Heart right ventricle (tissue), 16 donors: ENCODE measurements at regions not wholly inside any gene's neighbourhood (a gene's known extent, or its start where the extent isn't known, plus 50 kb on each side); places are given as distances from the start of the nearest gene placed in this dataset.

ENCODE experiments used
- ATAC-seq, 8 donors: fragments of 200-7000 bp; cut with Tn5 transposase; one replicate each; pipeline ENCODE4 v1.9.1; 2020; ENCODE audit warnings: mild to moderate bottlenecking in 8 of 8, moderate library complexity in 8 of 8, moderate number of reproducible peaks in 1 of 8
- DNase-seq, 2 donors: peaks; one replicate each; pipeline ENCODE4 v3.0.0-alpha.2; 2020
- H3K27ac ChIP-seq, 10 donors: fragments of 200-600 bp; sonication (generic) in 2 of 10; one replicate each; pipeline versions ENCODE4 v1.5.0 to v1.8.0; 2020 to 2022; ENCODE audit warnings: mild to moderate bottlenecking in 3 of 10
- H3K27me3 ChIP-seq, 7 donors: fragments of 200-600 bp; one replicate each; pipeline ENCODE4 v1.8.0; 2021 to 2022; ENCODE audit warnings: mild to moderate bottlenecking in 2 of 7
- H3K36me3 ChIP-seq, 9 donors: fragments of 200-600 bp; sonication (generic) in 1 of 9; one replicate each; pipeline versions ENCODE4 v1.5.0 to v1.8.0; 2020 to 2022; ENCODE audit warnings: mild to moderate bottlenecking in 2 of 9
- H3K4me1 ChIP-seq, 9 donors: fragments of 200-600 bp; sonication (generic) in 1 of 9; one replicate each; pipeline versions ENCODE4 v1.5.0 to v1.8.0; 2020 to 2022; ENCODE audit warnings: mild to moderate bottlenecking in 4 of 9
- H3K4me3 ChIP-seq, 10 donors: fragments of 200-600 bp; sonication (generic) in 2 of 10; one replicate each; pipeline versions ENCODE4 v1.5.0 to v1.8.0; 2020 to 2022; ENCODE audit warnings: mild to moderate bottlenecking in 7 of 10, moderate library complexity in 2 of 10
- H3K9me3 ChIP-seq, 11 donors: fragments of 200-600 bp in 10 of 11; sonication (generic) in 2 of 11; one replicate each; pipeline versions ENCODE4 v1.5.0 to v1.8.0; 2013 to 2022; ENCODE audit warnings: mild to moderate bottlenecking in 2 of 11, control low read depth in 1 of 11, moderate library complexity in 1 of 11
- CTCF ChIP-seq, 9 donors: fragments of 200-600 bp; sonication (generic) in 2 of 9; IDR thresholded peaks; one replicate each; pipeline versions ENCODE4 v1.5.0 to v1.8.0; 2021 to 2022; ENCODE audit warnings: antibody characterized with exemption in 9 of 9, mild to moderate bottlenecking in 5 of 9, moderate library complexity in 1 of 9
- WGBS, 2 donors: extraction: QIAGEN DNeasy Blood & Tissue Kit; methylation state at CpG; one replicate each; pipeline ENCODE4 v1.1.7; 2013; ENCODE audit warnings: inconsistent platforms in 1 of 2; 5-methylcytosine and 5-hydroxymethylcytosine counted together
- intact Hi-C, 10 donors: fragments of 100-400 bp; cut with DNase I; formaldehyde crosslinking; loops; one replicate each; pipeline versions ENCODE4 v1.11.1 to v1.14.2; 2022
- donor health status: Arrhythmogenic right ventricular cardiomyopathy.
- donor health status: ischemic (EF 13 %, LVEDD 7.1; RV severe dilation, severe dysfunction).
- donor health status: healthy with polysubstance abuse.
- donor health status: DM: no; HTN: yes; CAD: no.
- donor health status: DM: no; HTN: no; CAD: no.
- donor health status: ischemic (EF 25% LVEDD 6.9; RV normal size, moderate dysfunction).
- donor health status: ischemic (EF 25% LVEDD 5.7; RV mildly dilated, moderate dysfunction).
- donor health status: healthy.
- donor health status: DM: yes; HTN: yes; CAD: no.
- donor health status: Ischemic cardiomyopathy.
- donor health status: ischemic (EF 35%, LVEDD 5.7; RV mildly dilated, moderate dysfunction).
- donor health status: nonischemic (EF 11% LVEDD 7.7; RV severe dilation, severe dysfunction).
- donor health status: DM: yes; HTN: yes; CAD: no.
- donor health status: PGD.
- donor health status: ischemic (EF 29% LVEDD 5.4; RV normal size, mild dysfunction).
- donor health status: nonischemic (EF 23%, LVEDD 6.1; RV moderate dilation, normal function).

DNA sequence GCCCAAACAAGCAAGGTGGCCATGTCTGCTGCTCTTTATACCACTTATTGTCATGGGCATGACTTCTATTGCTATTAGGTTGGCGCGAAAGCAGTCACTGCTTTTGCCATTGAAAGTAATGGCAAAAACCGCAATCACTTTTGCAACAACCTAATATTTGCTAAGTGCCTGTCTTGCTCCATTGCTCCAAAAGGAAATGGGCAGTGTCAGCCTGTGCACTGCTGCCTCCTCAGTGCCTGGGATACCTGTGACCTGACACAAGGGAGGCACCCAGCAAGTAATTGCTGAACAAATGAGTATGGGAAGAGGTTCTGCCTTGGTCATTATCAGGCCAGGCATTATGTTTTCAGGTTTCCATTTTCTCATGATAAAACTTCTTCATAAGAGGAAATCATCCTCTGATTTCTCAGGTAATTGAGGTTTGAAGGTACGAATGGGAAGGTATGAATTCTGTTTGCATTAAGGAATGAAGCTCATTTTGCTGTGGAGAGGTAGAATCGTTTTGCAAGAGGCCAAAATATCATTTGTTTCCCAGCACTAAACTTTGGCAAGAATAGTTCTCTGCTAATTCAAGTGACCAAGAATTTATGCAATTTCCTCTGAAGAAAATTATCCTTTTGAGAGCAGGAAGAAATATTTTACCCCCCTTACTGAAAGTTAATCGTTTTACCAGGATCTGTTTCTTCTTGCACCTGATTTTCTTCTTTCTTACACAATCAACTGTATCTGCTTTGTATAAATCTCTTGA is 128.4 kb upstream of the SPRY2 start:
- DNase-seq: no peak
- Histone ChIP-seq H3K4me1 (peaks cover 0 to 40% (median 33%) of the 10 kb centered on the region in 9 donors), H3K27ac (peak overlapping the region; percentile 67 to 90 (median 83)), H3K27me3 (no peaks in the 10 kb centered on the region), H3K9me3 (peaks cover 0 to 7% (median 0%) of the 10 kb centered on the region in 11 donors), H3K36me3 (no peaks in the 10 kb centered on the region), H3K4me3 (peak overlapping the region in 1 of 10 donors; percentile 10)
- peak in 7 of 8 donors; percentile 14 to 65 (median 57) for ATAC-seq
- WGBS, 2 donors: 63 to 75% methylated on average over 6 of the region's 6 CpGs
- intact Hi-C loops: loop anchor here in 1 of 10 donors (10.0 kb wide), 1 partner anchor 124 kb away; the partner anchor contains the start of gene SPRY2
- no peak for TF ChIP-seq CTCF (IDR thresholded peaks at IDR 0.05)

- 69 to 74% methylated on average over 2 of the region's 2 CpGs for WGBS, 2 donors
- no peaks in the 10 kb centered on the region for H3K27me3 ChIP-seq
- no peaks in the 10 kb centered on the region for H3K36me3 ChIP-seq
- peaks cover 5 to 43% (median 24%) of the 10 kb centered on the region in 9 donors for H3K4me1 ChIP-seq
- ATAC-seq (no peak), DNase-seq (no peak)
- H3K9me3 ChIP-seq: peaks cover 0 to 7% (median 0%) of the 10 kb centered on the region in 11 donors
- intact Hi-C loops: loop anchor here in 1 of 10 donors (10.0 kb wide), 1 partner anchor 121 kb away; the partner anchor contains the start of gene SPRY2
- H3K4me3 ChIP-seq: no peak overlapping the region
- TF ChIP-seq CTCF (IDR thresholded peaks at IDR 0.05): no peak
- no peak overlapping the region for H3K27ac ChIP-seq
Observed at GRCh38 chr13:80465321-80465720, 124.4 kb upstream of the SPRY2 start.

GRCh38 chr13:80463673-80464352 is 122.9 kb upstream of the SPRY2 start:
- Histone ChIP-seq H3K27me3 (no peaks in the 10 kb centered on the region), H3K4me1 (peaks cover 2 to 30% (median 11%) of the 10 kb centered on the region in 9 donors), H3K27ac (peak overlapping the region in 6 of 10 donors; percentile 16 to 42 (median 21)), H3K4me3 (no peak overlapping the region), H3K36me3 (no peaks in the 10 kb centered on the region), H3K9me3 (peaks cover 0 to 7% (median 0%) of the 10 kb centered on the region in 11 donors)
- DNase-seq (peak in 1 of 2 donors; percentile 12), ATAC-seq (peak; percentile 38 to 77 (median 66))
- no peak for TF ChIP-seq CTCF (IDR thresholded peaks at IDR 0.05)
- intact Hi-C loops: loop anchor here in 1 of 10 donors (10.0 kb wide), 1 partner anchor 119 kb away; the partner anchor contains the start of gene SPRY2
- 43 to 50% methylated on average over 3 of the region's 3 CpGs for WGBS, 2 donors

DNA sequence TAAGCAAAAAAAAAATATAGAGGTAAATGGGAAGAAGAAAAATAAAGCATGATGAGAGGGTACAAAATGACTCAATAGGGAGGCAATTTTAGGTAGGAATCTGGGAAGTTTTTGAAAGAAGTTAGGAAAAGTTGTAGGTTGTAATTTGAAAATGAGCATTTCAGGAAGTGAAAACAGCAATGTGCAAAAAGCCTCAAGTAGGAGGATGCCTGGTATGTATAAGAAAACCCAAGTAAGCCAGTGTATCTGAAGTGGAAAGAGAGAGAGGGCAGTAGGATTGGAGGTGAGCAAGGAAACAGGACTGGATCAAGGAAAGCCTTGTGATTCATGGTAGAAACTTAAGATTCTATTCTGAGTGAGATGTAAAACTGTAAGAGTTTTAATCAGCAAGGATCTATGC is 121.6 kb upstream of the SPRY2 start:
- ATAC-seq: no peak
- Histone ChIP-seq H3K4me1 (peaks cover 4 to 33% (median 11%) of the 10 kb centered on the region in 9 donors), H3K36me3 (no peaks in the 10 kb centered on the region), H3K27me3 (no peaks in the 10 kb centered on the region), H3K27ac (no peak overlapping the region), H3K9me3 (peaks cover 0 to 7% (median 0%) of the 10 kb centered on the region in 11 donors), H3K4me3 (no peak overlapping the region)
- DNase-seq: no peak
- no peak for TF ChIP-seq CTCF (IDR thresholded peaks at IDR 0.05)
- intact Hi-C loops: loop anchor here in 1 of 10 donors (10.0 kb wide), 1 partner anchor 118 kb away; the partner anchor contains the start of gene SPRY2
